Karpas-422 (cell line): ENCODE measurements at regions not wholly inside any gene's neighbourhood (a gene's known extent, or its start where the extent isn't known, plus 50 kb on each side); places are given as distances from the start of the nearest gene placed in this dataset.

Source experiments
- DNase-seq: peaks from one replicate; pipeline ENCODE4 v3.0.0-alpha.2; 2015
- H2AFZ ChIP-seq: fragments of 200-600 bp; sonication (generic); 2 replicates; pipeline ENCODE4 v1.6.1; 2014; ENCODE audit warnings: antibody characterized with exemption, low read length, mixed read lengths
- H3K27ac ChIP-seq: fragments of 200-600 bp; sonication (generic); 2 replicates; pipeline ENCODE4 v1.5.1; 2014; ENCODE audit warnings: mild to moderate bottlenecking, low read length, moderate library complexity
- H3K27me3 ChIP-seq: fragments of 200-600 bp; sonication (generic); 2 replicates; pipeline ENCODE4 v1.6.1; 2014; ENCODE audit warnings: low read length, mixed read lengths
- H3K36me3 ChIP-seq: fragments of 200-600 bp; sonication (generic); 2 replicates; pipeline ENCODE4 v1.6.1; 2014; ENCODE audit warnings: low read length, mixed read lengths; ENCODE audit not compliant: insufficient read depth
- H3K4me1 ChIP-seq: fragments of 200-600 bp; sonication (generic); 2 replicates; pipeline ENCODE4 v1.6.1; 2014; ENCODE audit warnings: mild to moderate bottlenecking, low read length, mixed read lengths
- H3K4me2 ChIP-seq: fragments of 200-600 bp; sonication (generic); 2 replicates; pipeline ENCODE4 v1.6.1; 2014; ENCODE audit warnings: low read length, low read depth, mild to moderate bottlenecking; ENCODE audit not compliant: poor library complexity, severe bottlenecking
- H3K4me3 ChIP-seq: fragments of 200-600 bp; sonication (generic); 2 replicates; pipeline ENCODE4 v1.5.1; 2014; ENCODE audit warnings: mild to moderate bottlenecking, antibody characterized with exemption, low read length, mixed read lengths
- H3K79me2 ChIP-seq: fragments of 200-600 bp; sonication (generic); 2 replicates; pipeline ENCODE4 v1.6.1; 2014; ENCODE audit warnings: mild to moderate bottlenecking, low read length, mixed read lengths
- H3K9ac ChIP-seq: fragments of 200-600 bp; sonication (generic); 2 replicates; pipeline ENCODE4 v1.6.0; 2014; ENCODE audit warnings: low read length
- H3K9me2 ChIP-seq: fragments of 200-600 bp; sonication (generic), shearing (Covaris generic); replicated peaks from 2 replicates; pipeline ENCODE4 v1.6.0; 2014; ENCODE audit warnings: mild to moderate bottlenecking, low read length, moderate library complexity; ENCODE audit not compliant: insufficient read depth
- H3K9me3 ChIP-seq: fragments of 300-700, 200-600 bp; sonication (generic); 2 replicates; pipeline ENCODE4 v1.6.1; 2014; ENCODE audit warnings: low read length, mixed read lengths
- H4K20me1 ChIP-seq: fragments of 200-600 bp; sonication (generic); 2 replicates; pipeline ENCODE4 v1.6.1; 2014; ENCODE audit warnings: mild to moderate bottlenecking, antibody characterized with exemption, low read length, low read depth; ENCODE audit not compliant: insufficient read depth

DNA sequence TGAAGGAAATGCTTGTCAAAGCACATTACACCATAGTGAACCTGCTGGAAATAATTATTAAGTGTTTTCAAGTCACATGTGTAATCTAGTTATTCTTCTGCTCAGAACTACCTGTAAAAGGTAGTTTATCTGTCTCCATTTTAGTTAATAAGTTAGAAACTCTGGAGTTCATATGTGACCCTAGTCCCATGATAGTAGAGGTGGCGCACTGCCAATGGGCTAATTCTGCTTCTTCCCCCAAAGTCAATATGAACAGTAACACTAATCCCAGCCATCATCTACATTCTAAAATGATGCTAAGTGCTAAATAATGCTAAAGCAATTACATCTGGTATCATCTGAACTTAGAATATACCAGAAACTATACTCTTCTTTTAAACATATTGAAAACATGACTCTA lies 361.0 kb upstream of the NECTIN3 start:
- Histone ChIP-seq H3K27me3 (no peaks in the 10 kb centered on the region), H3K79me2 (no peaks in the 10 kb centered on the region), H3K27ac (no peak overlapping the region), H4K20me1 (no peaks in the 10 kb centered on the region), H2AFZ (no peak overlapping the region), H3K9me2 (no peaks in the 10 kb centered on the region), H3K36me3 (no peaks in the 10 kb centered on the region), H3K9ac (no peak overlapping the region), H3K4me2 (no peak overlapping the region), H3K4me1 (no peaks in the 10 kb centered on the region), H3K4me3 (no peak overlapping the region), H3K9me3 (peaks cover 20% of the 10 kb centered on the region)
- no peak for DNase-seq

DNA sequence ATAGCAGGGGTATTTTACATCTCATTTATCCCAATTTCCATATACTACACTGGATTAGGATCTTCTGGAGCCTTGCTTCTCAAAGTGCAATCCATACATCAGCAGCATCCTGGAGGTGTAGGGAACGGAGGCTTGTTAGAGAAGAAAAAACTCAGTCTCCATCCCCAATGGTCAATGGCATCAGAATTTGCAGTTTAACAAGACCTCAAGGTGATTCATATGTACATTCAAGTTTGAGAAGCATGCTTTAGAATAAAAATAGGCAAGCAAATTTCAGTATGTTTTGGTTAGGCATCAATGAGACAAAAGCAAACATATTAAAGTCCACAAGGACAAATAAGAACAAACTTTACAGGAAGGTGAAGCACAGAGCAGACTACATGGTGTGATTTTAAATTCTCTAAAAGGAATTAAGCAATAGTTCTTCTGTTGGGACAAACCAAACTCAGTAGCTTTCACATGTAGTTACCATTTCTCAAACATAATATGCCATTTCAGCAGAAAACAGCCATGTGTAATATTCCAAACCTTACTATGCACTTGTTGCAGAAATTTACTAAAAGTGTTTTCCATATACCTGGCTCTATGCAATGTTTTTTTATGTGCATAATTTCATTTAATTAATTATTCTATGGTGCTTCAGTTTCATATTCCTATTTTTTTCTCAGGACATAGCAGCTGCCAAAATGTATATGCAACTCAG lies 360.3 kb upstream of the NECTIN3 start:
- Histone ChIP-seq H3K27me3 (no peaks in the 10 kb centered on the region), H3K79me2 (no peaks in the 10 kb centered on the region), H2AFZ (no peak overlapping the region), H3K9ac (no peak overlapping the region), H3K4me1 (no peaks in the 10 kb centered on the region), H3K27ac (no peak overlapping the region), H3K4me3 (no peak overlapping the region), H3K4me2 (no peak overlapping the region), H4K20me1 (no peaks in the 10 kb centered on the region), H3K9me2 (no peaks in the 10 kb centered on the region), H3K36me3 (no peaks in the 10 kb centered on the region), H3K9me3 (peaks cover 20% of the 10 kb centered on the region)
- no peak for DNase-seq

DNA sequence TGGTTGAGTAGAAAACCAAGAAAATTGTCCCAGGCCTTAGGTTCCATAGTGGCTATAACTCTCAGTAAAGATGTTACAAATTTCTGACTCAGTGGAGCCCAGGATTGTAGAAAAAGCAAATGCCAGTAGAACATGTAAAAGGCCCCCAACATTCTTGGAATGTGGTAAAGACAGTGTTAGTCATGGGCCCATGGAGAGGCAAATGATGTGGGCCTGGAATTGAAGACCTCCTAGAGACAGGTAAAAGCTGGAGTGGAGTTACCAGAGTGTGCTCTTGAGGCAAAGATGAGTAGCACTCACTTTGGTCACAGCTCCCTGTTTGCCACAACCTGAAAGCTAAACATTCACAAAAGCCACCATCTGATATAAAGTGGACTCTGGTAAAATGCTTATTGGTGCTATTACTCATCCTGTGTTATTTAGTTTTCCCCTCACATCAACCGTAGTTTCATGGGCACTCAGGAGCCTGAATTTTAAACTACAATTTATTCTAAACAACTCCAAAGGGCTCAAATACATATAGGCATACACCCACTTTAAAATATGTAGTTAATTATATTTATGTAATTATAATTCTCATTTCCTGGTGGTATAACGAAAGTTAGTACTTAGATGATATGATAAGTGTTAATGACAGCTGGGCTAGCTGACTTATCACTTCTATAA lies 359.6 kb upstream of the NECTIN3 start:
- H4K20me1 ChIP-seq = no peaks in the 10 kb centered on the region
- H3K4me1 ChIP-seq = no peaks in the 10 kb centered on the region
- H3K9me2 ChIP-seq = no peaks in the 10 kb centered on the region
- H3K27me3 ChIP-seq = no peaks in the 10 kb centered on the region
- DNase-seq = no peak
- no peak overlapping the region for H3K4me3 ChIP-seq
- H2AFZ ChIP-seq = no peak overlapping the region
- H3K27ac ChIP-seq = no peak overlapping the region
- no peak overlapping the region for H3K9ac ChIP-seq
- H3K36me3 ChIP-seq = no peaks in the 10 kb centered on the region
- H3K79me2 ChIP-seq = no peaks in the 10 kb centered on the region
- no peak overlapping the region for H3K4me2 ChIP-seq
- peaks cover 20% of the 10 kb centered on the region for H3K9me3 ChIP-seq

DNA sequence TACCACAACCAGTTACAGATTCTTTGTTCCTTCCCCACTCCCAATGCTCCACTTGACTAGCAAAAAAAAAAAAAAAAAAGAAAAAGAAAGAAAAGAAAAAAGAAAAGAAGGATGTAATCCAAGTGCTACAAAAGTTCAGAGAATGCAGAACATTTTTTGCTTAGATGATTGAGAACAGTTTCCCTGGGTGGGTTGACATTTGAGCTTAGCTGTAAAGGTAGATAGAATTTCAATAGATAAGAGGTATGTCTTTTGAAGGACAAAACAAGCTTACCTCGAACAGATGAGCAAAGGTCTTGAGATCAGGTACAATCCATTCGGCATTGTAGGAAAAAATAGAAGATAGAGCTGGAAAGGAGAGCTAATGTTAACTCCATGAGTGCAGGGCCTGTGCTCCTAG lies 344.6 kb upstream of the NECTIN3 start:
- Histone ChIP-seq H3K27me3 (no peaks in the 10 kb centered on the region), H3K9me3 (peaks cover 6% of the 10 kb centered on the region), H4K20me1 (no peaks in the 10 kb centered on the region), H3K9ac (no peak overlapping the region), H3K9me2 (no peaks in the 10 kb centered on the region), H2AFZ (no peak overlapping the region), H3K79me2 (no peaks in the 10 kb centered on the region), H3K36me3 (no peaks in the 10 kb centered on the region), H3K4me2 (no peak overlapping the region), H3K4me3 (no peak overlapping the region), H3K4me1 (no peaks in the 10 kb centered on the region), H3K27ac (no peak overlapping the region)
- no peak for DNase-seq

DNA sequence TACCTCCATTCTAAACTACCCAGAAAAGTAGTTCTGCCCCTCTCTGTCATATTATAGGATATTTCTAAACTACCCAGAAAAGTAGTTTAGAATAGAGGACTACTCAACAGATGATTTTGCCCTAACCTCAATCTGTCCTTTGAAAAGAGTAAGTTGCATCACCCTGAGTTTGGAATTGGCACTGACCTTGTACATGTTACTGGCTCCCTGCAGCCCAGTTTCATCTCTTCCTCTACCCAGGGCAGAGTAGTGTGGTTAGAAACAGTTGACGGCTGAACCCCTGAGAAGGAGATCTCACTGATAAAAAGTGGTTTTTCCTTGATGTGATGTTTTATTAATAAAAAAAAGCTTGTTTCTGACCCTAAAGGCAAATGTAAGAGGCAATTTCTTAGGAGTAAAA lies 340.5 kb upstream of the NECTIN3 start:
- H3K9me2 ChIP-seq = no peaks in the 10 kb centered on the region
- no peaks in the 10 kb centered on the region for H3K36me3 ChIP-seq
- H4K20me1 ChIP-seq = no peaks in the 10 kb centered on the region
- no peak for DNase-seq
- H3K9ac ChIP-seq = no peak overlapping the region
- no peak overlapping the region for H2AFZ ChIP-seq
- H3K9me3 ChIP-seq = peaks cover 6% of the 10 kb centered on the region
- H3K4me2 ChIP-seq = no peak overlapping the region
- H3K27me3 ChIP-seq = no peaks in the 10 kb centered on the region
- no peaks in the 10 kb centered on the region for H3K4me1 ChIP-seq
- H3K27ac ChIP-seq = no peak overlapping the region
- H3K79me2 ChIP-seq = no peaks in the 10 kb centered on the region
- H3K4me3 ChIP-seq = no peak overlapping the region

DNA sequence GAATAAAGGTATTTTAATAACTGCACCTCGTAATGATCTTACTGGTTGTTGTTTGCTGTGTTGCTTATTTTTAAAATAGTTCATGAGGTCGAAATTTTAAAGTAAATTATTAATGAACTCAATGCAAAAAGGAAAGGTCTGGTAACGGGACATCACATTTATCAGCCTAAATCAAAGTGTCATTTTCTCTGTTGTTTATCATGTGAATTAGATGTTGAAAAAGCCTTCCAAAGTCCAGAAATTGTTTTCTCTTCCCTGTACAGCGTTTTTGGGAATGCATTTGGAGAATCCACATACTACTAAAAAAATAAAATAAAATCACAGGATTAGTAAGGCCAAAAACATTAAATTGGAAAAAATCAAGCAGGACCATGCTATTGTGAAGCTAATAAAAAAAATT lies 339.2 kb upstream of the NECTIN3 start:
- H3K36me3 ChIP-seq = no peaks in the 10 kb centered on the region
- no peak overlapping the region for H2AFZ ChIP-seq
- H3K4me1 ChIP-seq = no peaks in the 10 kb centered on the region
- H3K9me2 ChIP-seq = no peaks in the 10 kb centered on the region
- H3K27me3 ChIP-seq = no peaks in the 10 kb centered on the region
- H3K4me3 ChIP-seq = no peak overlapping the region
- peaks cover 8% of the 10 kb centered on the region for H3K9me3 ChIP-seq
- no peaks in the 10 kb centered on the region for H4K20me1 ChIP-seq
- H3K79me2 ChIP-seq = no peaks in the 10 kb centered on the region
- H3K27ac ChIP-seq = no peak overlapping the region
- H3K9ac ChIP-seq = no peak overlapping the region
- no peak overlapping the region for H3K4me2 ChIP-seq
- DNase-seq = no peak

DNA sequence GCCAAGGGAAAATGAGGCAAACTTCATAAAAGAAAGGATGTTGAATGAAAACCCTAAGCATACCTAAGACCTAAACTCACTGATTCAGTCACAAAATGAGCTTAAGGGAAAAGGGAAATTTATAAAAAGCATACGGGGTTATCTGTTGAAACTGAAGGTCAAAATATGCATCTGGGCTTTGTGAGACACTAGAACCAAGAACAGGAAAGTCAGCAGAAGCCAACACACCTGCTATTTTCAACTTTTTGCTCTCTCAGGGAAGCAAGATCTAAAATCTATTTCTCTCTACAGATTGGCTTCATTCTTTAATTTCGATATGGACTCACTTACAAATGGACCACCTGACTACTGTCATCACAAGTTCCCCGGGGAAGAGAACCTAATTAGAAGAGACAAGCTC lies 338.6 kb upstream of the NECTIN3 start:
- Histone ChIP-seq H3K27ac (no peak overlapping the region), H3K36me3 (no peaks in the 10 kb centered on the region), H3K79me2 (no peaks in the 10 kb centered on the region), H3K9ac (no peak overlapping the region), H2AFZ (no peak overlapping the region), H3K9me3 (peaks cover 8% of the 10 kb centered on the region), H3K27me3 (no peaks in the 10 kb centered on the region), H4K20me1 (no peaks in the 10 kb centered on the region), H3K4me2 (no peak overlapping the region), H3K4me3 (no peak overlapping the region), H3K9me2 (no peaks in the 10 kb centered on the region), H3K4me1 (no peaks in the 10 kb centered on the region)
- no peak for DNase-seq

DNA sequence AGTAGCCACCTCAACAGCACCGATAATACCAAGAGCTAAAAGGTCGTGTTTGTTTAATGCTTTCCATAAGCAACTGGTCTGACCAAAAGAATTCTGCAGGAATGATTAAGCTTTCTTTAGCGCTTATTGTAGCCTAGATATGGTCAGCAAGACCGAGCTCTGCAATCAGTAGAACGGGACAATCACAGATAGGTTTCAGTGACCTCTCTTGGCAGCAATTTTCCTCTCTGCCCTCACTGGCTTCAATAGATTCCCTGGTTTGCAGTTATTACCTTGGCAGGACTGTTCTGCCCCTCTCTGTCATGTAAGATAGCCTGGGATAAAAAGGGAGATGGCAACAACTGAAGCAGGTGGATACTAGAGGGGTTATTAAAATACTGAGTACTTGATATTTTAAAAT lies 337.1 kb upstream of the NECTIN3 start:
- H3K9ac ChIP-seq = no peak overlapping the region
- no peaks in the 10 kb centered on the region for H3K36me3 ChIP-seq
- no peaks in the 10 kb centered on the region for H3K9me2 ChIP-seq
- H3K27ac ChIP-seq = no peak overlapping the region
- DNase-seq = no peak
- no peaks in the 10 kb centered on the region for H3K27me3 ChIP-seq
- no peaks in the 10 kb centered on the region for H3K79me2 ChIP-seq
- H2AFZ ChIP-seq = no peak overlapping the region
- no peaks in the 10 kb centered on the region for H3K4me1 ChIP-seq
- peaks cover 6% of the 10 kb centered on the region for H3K9me3 ChIP-seq
- H4K20me1 ChIP-seq = no peaks in the 10 kb centered on the region
- H3K4me2 ChIP-seq = no peak overlapping the region
- no peak overlapping the region for H3K4me3 ChIP-seq
